ENCODE measurements at regions not wholly inside any gene's neighbourhood (a gene's known extent, or its start where the extent isn't known, plus 50 kb on each side); places are given as distances from the start of the nearest gene placed in this dataset.

- Mint-ChIP-seq H3K4me1 (no peaks in the 10 kb centered on the region), H3K27ac (no peak overlapping the region), H3K4me3 (no peak overlapping the region), H3K27me3 (ENCODE audit: low read depth) (peaks cover 19% of the 10 kb centered on the region), H3K36me3 (ENCODE audit: low read depth) (no peaks in the 10 kb centered on the region), H3K9me3 (no peaks in the 10 kb centered on the region)
- TF ChIP-seq, protein P1, sequence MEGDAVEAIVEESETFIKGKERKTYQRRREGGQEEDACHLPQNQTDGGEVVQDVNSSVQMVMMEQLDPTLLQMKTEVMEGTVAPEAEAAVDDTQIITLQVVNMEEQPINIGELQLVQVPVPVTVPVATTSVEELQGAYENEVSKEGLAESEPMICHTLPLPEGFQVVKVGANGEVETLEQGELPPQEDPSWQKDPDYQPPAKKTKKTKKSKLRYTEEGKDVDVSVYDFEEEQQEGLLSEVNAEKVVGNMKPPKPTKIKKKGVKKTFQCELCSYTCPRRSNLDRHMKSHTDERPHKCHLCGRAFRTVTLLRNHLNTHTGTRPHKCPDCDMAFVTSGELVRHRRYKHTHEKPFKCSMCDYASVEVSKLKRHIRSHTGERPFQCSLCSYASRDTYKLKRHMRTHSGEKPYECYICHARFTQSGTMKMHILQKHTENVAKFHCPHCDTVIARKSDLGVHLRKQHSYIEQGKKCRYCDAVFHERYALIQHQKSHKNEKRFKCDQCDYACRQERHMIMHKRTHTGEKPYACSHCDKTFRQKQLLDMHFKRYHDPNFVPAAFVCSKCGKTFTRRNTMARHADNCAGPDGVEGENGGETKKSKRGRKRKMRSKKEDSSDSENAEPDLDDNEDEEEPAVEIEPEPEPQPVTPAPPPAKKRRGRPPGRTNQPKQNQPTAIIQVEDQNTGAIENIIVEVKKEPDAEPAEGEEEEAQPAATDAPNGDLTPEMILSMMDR (IDR thresholded peaks at IDR 0.05; ENCODE audit: unreplicated experiment in 3 of 3): no peak
Observed at GRCh38 chr1:229768232-229768631, 142.2 kb downstream of the URB2 start.

- TF ChIP-seq, protein P1 (IDR thresholded peaks at IDR 0.05; ENCODE audit: unreplicated experiment in 3 of 3): no peak
- H3K4me1 Mint-ChIP-seq: no peaks in the 10 kb centered on the region
- H3K36me3 Mint-ChIP-seq (ENCODE audit: low read depth): no peaks in the 10 kb centered on the region
- H3K9me3 Mint-ChIP-seq: no peaks in the 10 kb centered on the region
- no peak overlapping the region for H3K27ac Mint-ChIP-seq
- no peak overlapping the region for H3K4me3 Mint-ChIP-seq
- peaks cover 17% of the 10 kb centered on the region for H3K27me3 Mint-ChIP-seq (ENCODE audit: low read depth)
Observed at GRCh38 chr1:229769006-229769405, 143.0 kb downstream of the URB2 start.

DNA sequence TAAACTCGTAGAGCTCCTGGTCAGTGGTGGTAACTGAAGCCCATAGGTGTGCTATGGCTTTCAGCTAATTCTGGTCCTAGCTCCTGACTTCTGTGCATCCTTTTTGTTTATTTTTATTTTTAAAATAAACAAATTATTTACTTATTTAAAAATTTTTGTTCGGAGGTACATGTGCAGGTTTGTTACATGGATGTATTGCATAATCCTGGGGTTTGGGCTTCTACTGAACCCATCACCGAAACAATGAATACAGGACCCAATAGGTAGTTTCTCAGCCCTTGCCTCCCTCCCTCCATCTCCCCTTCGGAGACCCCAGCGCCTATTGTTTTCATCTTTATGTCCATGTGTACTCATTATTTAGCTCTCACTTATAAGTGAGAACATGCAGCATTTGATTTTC is 143.8 kb downstream of the URB2 start:
- Mint-ChIP-seq H3K4me3 (no peak overlapping the region), H3K9me3 (no peaks in the 10 kb centered on the region), H3K36me3 (ENCODE audit: low read depth) (no peaks in the 10 kb centered on the region), H3K27ac (no peak overlapping the region), H3K4me1 (no peaks in the 10 kb centered on the region), H3K27me3 (ENCODE audit: low read depth) (peaks cover 17% of the 10 kb centered on the region)
- TF ChIP-seq, protein P1 (IDR thresholded peaks at IDR 0.05; ENCODE audit: unreplicated experiment in 3 of 3): no peak

- Mint-ChIP-seq H3K36me3 (ENCODE audit: low read depth) (no peaks in the 10 kb centered on the region), H3K4me1 (peaks cover 15% of the 10 kb centered on the region), H3K27me3 (ENCODE audit: low read depth) (peaks cover 16% of the 10 kb centered on the region), H3K27ac (peak overlapping the region; percentile 20 to 60 (median 27)), H3K9me3 (peaks cover 6% of the 10 kb centered on the region), H3K4me3 (no peak overlapping the region)
- TF ChIP-seq, protein P1 (IDR thresholded peaks at IDR 0.05; ENCODE audit: unreplicated experiment in 3 of 3): no peak
Observed at GRCh38 chr1:229778794-229779193, 152.7 kb downstream of the URB2 start.

DNA sequence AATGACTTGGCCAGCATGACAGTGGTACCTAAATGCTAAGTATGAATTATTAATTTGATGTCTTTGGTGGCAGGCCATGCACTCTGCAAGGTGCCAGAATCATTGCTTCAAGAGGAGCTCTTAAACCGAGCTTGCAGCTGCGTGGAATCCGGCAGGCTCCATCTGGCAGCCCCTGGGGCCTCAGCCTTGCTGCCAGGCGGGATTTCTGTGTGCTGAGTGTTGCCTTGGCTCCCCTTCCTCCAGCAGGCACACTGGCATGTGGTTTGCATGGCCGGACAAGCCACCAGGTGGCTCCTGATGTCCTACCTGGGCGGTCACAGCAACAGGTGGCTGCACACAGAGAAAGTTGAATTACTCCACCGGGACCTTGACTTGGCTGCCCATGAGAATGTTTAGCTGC is 155.4 kb downstream of the URB2 start:
- H3K4me3 Mint-ChIP-seq: no peak overlapping the region
- peaks cover 11% of the 10 kb centered on the region for H3K9me3 Mint-ChIP-seq
- H3K27ac Mint-ChIP-seq: no peak overlapping the region
- TF ChIP-seq, protein P1 (IDR thresholded peaks at IDR 0.05; ENCODE audit: unreplicated experiment in 3 of 3): no peak
- H3K36me3 Mint-ChIP-seq (ENCODE audit: low read depth): no peaks in the 10 kb centered on the region
- H3K27me3 Mint-ChIP-seq (ENCODE audit: low read depth): peaks cover 10% of the 10 kb centered on the region
- peaks cover 15% of the 10 kb centered on the region for H3K4me1 Mint-ChIP-seq

- TF ChIP-seq, protein P1 (IDR thresholded peaks at IDR 0.05; ENCODE audit: unreplicated experiment in 3 of 3): no peak
- peaks cover 12% of the 10 kb centered on the region for H3K27me3 Mint-ChIP-seq (ENCODE audit: low read depth)
- peaks cover 15% of the 10 kb centered on the region for H3K4me1 Mint-ChIP-seq
- H3K4me3 Mint-ChIP-seq: no peak overlapping the region
- no peaks in the 10 kb centered on the region for H3K36me3 Mint-ChIP-seq (ENCODE audit: low read depth)
- H3K27ac Mint-ChIP-seq: no peak overlapping the region
- peaks cover 17% of the 10 kb centered on the region for H3K9me3 Mint-ChIP-seq
Observed at GRCh38 chr1:229782469-229782868, 156.4 kb downstream of the URB2 start.

Data from nephron (organoid).